Activated CD4-positive, alpha-beta T cell treated with anti-CD3 and anti-CD28 coated beads, Interleukin-2, amount 10 ng/mL, durations not matched to agents 7 days and 5 days (primary cell): ENCODE measurements at regions not wholly inside any gene's neighbourhood (a gene's known extent, or its start where the extent isn't known, plus 50 kb on each side); places are given as distances from the start of the nearest gene placed in this dataset.

Source experiments
- CTCF ChIA-PET: fragments of 350-600 bp; sonication (Branson Sonifier 250); formaldehyde crosslinking; loops from one replicate; lab custom pipeline; 2021; ENCODE audit warnings: antibody characterized with exemption; lab: Charles Lee
- POLR2A ChIA-PET: fragments of 350-600 bp; sonication (Branson Sonifier 250); formaldehyde crosslinking; loops from one replicate; lab custom pipeline; 2021; ENCODE audit warnings: antibody characterized with exemption; lab: Charles Lee
- DNase-seq: peaks from one replicate; pipeline ENCODE4 v3.0.0-alpha.2; 2020
- H3K27ac Mint-ChIP-seq: one replicate; pipeline ENCODE4 v1.8.0; 2021; ENCODE audit warnings: mild to moderate bottlenecking, moderate library complexity, mixed read lengths
- H3K27me3 Mint-ChIP-seq: one replicate; pipeline ENCODE4 v1.8.0; 2021; ENCODE audit warnings: mixed read lengths
- H3K36me3 Mint-ChIP-seq: one replicate; pipeline ENCODE4 v1.8.0; 2021; ENCODE audit warnings: low read depth, mixed read lengths
- H3K4me1 Mint-ChIP-seq: one replicate; pipeline ENCODE4 v1.8.0; 2021; ENCODE audit warnings: mixed read lengths
- H3K4me3 Mint-ChIP-seq: one replicate; pipeline ENCODE4 v1.8.0; 2021; ENCODE audit warnings: mild to moderate bottlenecking, moderate library complexity, mixed read lengths
- H3K9me3 Mint-ChIP-seq: one replicate; pipeline ENCODE4 v1.8.0; 2021; ENCODE audit warnings: mixed read lengths

GRCh38 chr7:94832051-94832450 lies 75.3 kb upstream of the PPP1R9A start:
- no peak for DNase-seq
- POLR2A ChIA-PET = no interaction called here
- CTCF ChIA-PET = no interaction called here
- Mint-ChIP-seq H3K27ac (no peak overlapping the region), H3K36me3 (no peaks in the 10 kb centered on the region), H3K4me3 (no peak overlapping the region), H3K9me3 (peaks cover 4% of the 10 kb centered on the region), H3K4me1 (no peaks in the 10 kb centered on the region), H3K27me3 (no peaks in the 10 kb centered on the region)

- CTCF ChIA-PET = no interaction called here
- no peaks in the 10 kb centered on the region for H3K4me1 Mint-ChIP-seq
- H3K27me3 Mint-ChIP-seq = no peaks in the 10 kb centered on the region
- no peak for DNase-seq
- POLR2A ChIA-PET = no interaction called here
- H3K27ac Mint-ChIP-seq = no peak overlapping the region
- no peaks in the 10 kb centered on the region for H3K36me3 Mint-ChIP-seq
- H3K9me3 Mint-ChIP-seq = peaks cover 13% of the 10 kb centered on the region
- no peak overlapping the region for H3K4me3 Mint-ChIP-seq
Measured at GRCh38 chr7:94834359-94834758, 73.0 kb upstream of the PPP1R9A start.

GRCh38 chr7:94838717-94839116 lies 68.7 kb upstream of the PPP1R9A start:
- Mint-ChIP-seq H3K9me3 (peaks cover 29% of the 10 kb centered on the region), H3K36me3 (no peaks in the 10 kb centered on the region), H3K27ac (no peak overlapping the region), H3K4me3 (no peak overlapping the region), H3K27me3 (no peaks in the 10 kb centered on the region), H3K4me1 (no peaks in the 10 kb centered on the region)
- ChIA-PET CTCF (no interaction called here), POLR2A (no interaction called here)
- DNase-seq = no peak

- ChIA-PET POLR2A (no interaction called here), CTCF (no interaction called here)
- H3K27me3 Mint-ChIP-seq = no peaks in the 10 kb centered on the region
- no peaks in the 10 kb centered on the region for H3K4me1 Mint-ChIP-seq
- H3K4me3 Mint-ChIP-seq = no peak overlapping the region
- no peak for DNase-seq
- H3K36me3 Mint-ChIP-seq = no peaks in the 10 kb centered on the region
- H3K27ac Mint-ChIP-seq = no peak overlapping the region
- peaks cover 24% of the 10 kb centered on the region for H3K9me3 Mint-ChIP-seq
Measured at GRCh38 chr7:94843553-94843952, 63.8 kb upstream of the PPP1R9A start.

GRCh38 chr7:94848531-94848930 lies 58.9 kb upstream of the PPP1R9A start:
- H3K27me3 Mint-ChIP-seq = no peaks in the 10 kb centered on the region
- no peak overlapping the region for H3K4me3 Mint-ChIP-seq
- H3K27ac Mint-ChIP-seq = no peak overlapping the region
- POLR2A ChIA-PET = no interaction called here
- no peaks in the 10 kb centered on the region for H3K36me3 Mint-ChIP-seq
- CTCF ChIA-PET = no interaction called here
- no peaks in the 10 kb centered on the region for H3K4me1 Mint-ChIP-seq
- no peak for DNase-seq
- H3K9me3 Mint-ChIP-seq = peaks cover 6% of the 10 kb centered on the region

GRCh38 chr7:94848992-94849576 lies 58.3 kb upstream of the PPP1R9A start:
- H3K9me3 Mint-ChIP-seq = peaks cover under 1% of the 10 kb centered on the region
- POLR2A ChIA-PET = no interaction called here
- H3K36me3 Mint-ChIP-seq = no peaks in the 10 kb centered on the region
- H3K27ac Mint-ChIP-seq = no peak overlapping the region
- CTCF ChIA-PET = no interaction called here
- no peak for DNase-seq
- H3K27me3 Mint-ChIP-seq = no peaks in the 10 kb centered on the region
- H3K4me1 Mint-ChIP-seq = no peaks in the 10 kb centered on the region
- no peak overlapping the region for H3K4me3 Mint-ChIP-seq

GRCh38 chr7:94849636-94850208 lies 57.7 kb upstream of the PPP1R9A start:
- no peaks in the 10 kb centered on the region for H3K27me3 Mint-ChIP-seq
- DNase-seq = no peak
- H3K27ac Mint-ChIP-seq = no peak overlapping the region
- POLR2A ChIA-PET = no interaction called here
- CTCF ChIA-PET = no interaction called here
- H3K4me3 Mint-ChIP-seq = no peak overlapping the region
- no peaks in the 10 kb centered on the region for H3K36me3 Mint-ChIP-seq
- H3K4me1 Mint-ChIP-seq = no peaks in the 10 kb centered on the region
- no peaks in the 10 kb centered on the region for H3K9me3 Mint-ChIP-seq

- Mint-ChIP-seq H3K36me3 (no peaks in the 10 kb centered on the region), H3K27me3 (no peaks in the 10 kb centered on the region), H3K9me3 (no peaks in the 10 kb centered on the region), H3K4me1 (no peaks in the 10 kb centered on the region), H3K4me3 (no peak overlapping the region), H3K27ac (no peak overlapping the region)
- ChIA-PET CTCF (no interaction called here), POLR2A (no interaction called here)
- no peak for DNase-seq
Measured at GRCh38 chr7:94855589-94855988, 51.8 kb upstream of the PPP1R9A start.

- Mint-ChIP-seq H3K27ac (no peak overlapping the region), H3K4me1 (no peaks in the 10 kb centered on the region), H3K9me3 (no peaks in the 10 kb centered on the region), H3K36me3 (no peaks in the 10 kb centered on the region), H3K4me3 (no peak overlapping the region), H3K27me3 (no peaks in the 10 kb centered on the region)
- CTCF ChIA-PET = no interaction called here
- DNase-seq = no peak
- POLR2A ChIA-PET = no interaction called here
Measured at GRCh38 chr7:94856643-94857042, 50.8 kb upstream of the PPP1R9A start.
